Neural cell (in vitro differentiated cells): ENCODE measurements at regions not wholly inside any gene's neighbourhood (a gene's known extent, or its start where the extent isn't known, plus 50 kb on each side); places are given as distances from the start of the nearest gene placed in this dataset.

Experiments used
- H2AFZ ChIP-seq: fragments of 200-600, 300-800 bp; sonication (generic), shearing (Covaris generic); 2 replicates; pipeline ENCODE4 v1.6.0; 2014; ENCODE audit warnings: low read depth, mild to moderate bottlenecking, antibody characterized with exemption, low read length, moderate library complexity
- H3F3A ChIP-seq: fragments of 200-600 bp; shearing (Covaris generic); 2 replicates; pipeline ENCODE4 v1.6.1; 2016; ENCODE audit warnings: mild to moderate bottlenecking, moderate library complexity, mixed read lengths, antibody characterized with exemption, low read length; ENCODE audit not compliant: insufficient read depth, poor library complexity, severe bottlenecking
- H3K27ac ChIP-seq: fragments of 200-600, 300-800 bp; sonication (generic), shearing (Covaris generic); 2 replicates; pipeline ENCODE4 v1.5.1; 2014; ENCODE audit warnings: mild to moderate bottlenecking, low read length, moderate library complexity
- H3K27me3 ChIP-seq: fragments of 300-800, 200-600 bp; sonication (generic), shearing (Covaris generic); 2 replicates; pipeline ENCODE4 v1.6.0; 2014; ENCODE audit warnings: mild to moderate bottlenecking, low read depth, low read length, moderate library complexity; ENCODE audit not compliant: insufficient read depth
- H3K36me3 ChIP-seq: fragments of 300-800, 200-600 bp; sonication (generic), shearing (Covaris generic); 2 replicates; pipeline ENCODE4 v1.5.1; 2014; ENCODE audit warnings: mild to moderate bottlenecking, antibody characterized with exemption, low read length, moderate library complexity; ENCODE audit not compliant: insufficient read depth
- H3K4me2 ChIP-seq: fragments of 300-800, 200-600 bp; sonication (generic), shearing (Covaris generic); 2 replicates; pipeline ENCODE4 v1.6.0; 2014; ENCODE audit warnings: mild to moderate bottlenecking, low read length
- H3K4me3 ChIP-seq: fragments of 300-800, 200-600 bp; sonication (generic), shearing (Covaris generic); 2 replicates; pipeline ENCODE4 v1.5.1; 2014; ENCODE audit warnings: mild to moderate bottlenecking, low read length, moderate library complexity
- H3K79me2 ChIP-seq: fragments of 200-600 bp; shearing (Covaris generic); replicated peaks from 2 replicates; pipeline ENCODE4 v1.6.0; 2014; ENCODE audit warnings: mild to moderate bottlenecking, low read length, moderate library complexity; ENCODE audit not compliant: insufficient read depth
- H3K9ac ChIP-seq: fragments of 300-800, 200-600 bp; sonication (generic), shearing (Covaris generic); 2 replicates; pipeline ENCODE4 v1.6.1; 2016; ENCODE audit warnings: mild to moderate bottlenecking, low read length, mixed read lengths
- H3K9me2 ChIP-seq: fragments of 200-600 bp; shearing (Covaris generic); 2 replicates; pipeline ENCODE4 v1.6.1; 2016; ENCODE audit warnings: mild to moderate bottlenecking, low read length, mixed read lengths; ENCODE audit not compliant: insufficient read depth
- H3K9me3 ChIP-seq: fragments of 200-600, 300-800 bp; sonication (generic), shearing (Covaris generic); 2 replicates; pipeline ENCODE4 v1.6.1; 2016; ENCODE audit warnings: mild to moderate bottlenecking, mixed run types, low read length, moderate library complexity, mixed read lengths
- H4K20me1 ChIP-seq: fragments of 200-600 bp; shearing (Covaris generic); 2 replicates; pipeline ENCODE4 v1.6.1; 2016; ENCODE audit warnings: mild to moderate bottlenecking, mixed run types; ENCODE audit not compliant: insufficient read depth
- EP300 ChIP-seq: fragments of 450-650 bp; conservative IDR thresholded peaks from 2 replicates; pipeline ENCODE4 v1.6.1; 2014; ENCODE audit warnings: antibody characterized with exemption, mild to moderate bottlenecking, moderate library complexity; ENCODE audit not compliant: poor library complexity, severe bottlenecking
- EZH2 ChIP-seq: fragments of 200-600, 300-800 bp; shearing (Covaris generic), sonication (generic); IDR thresholded peaks from 2 replicates; pipeline ENCODE4 v1.6.1; 2014; ENCODE audit warnings: antibody characterized with exemption, low read length, borderline replicate concordance, mild to moderate bottlenecking; ENCODE audit not compliant: insufficient read depth, poor library complexity, severe bottlenecking
- MXI1 ChIP-seq: fragments of 450-650 bp; conservative IDR thresholded peaks from 2 replicates; pipeline ENCODE4 v1.6.1; 2014; ENCODE audit warnings: antibody characterized with exemption, mild to moderate bottlenecking; ENCODE audit not compliant: poor library complexity, severe bottlenecking
- POLR2AphosphoS5 ChIP-seq: IDR thresholded peaks from 2 replicates; pipeline ENCODE4 v1.6.1; 2012
- RAD21 ChIP-seq: fragments of 450-650 bp; conservative IDR thresholded peaks from 2 replicates; pipeline ENCODE4 v1.6.1; 2014; ENCODE audit warnings: antibody characterized with exemption, mild to moderate bottlenecking, moderate library complexity
- SMC3 ChIP-seq: fragments of 450-650 bp; conservative IDR thresholded peaks from 2 replicates; pipeline ENCODE4 v1.6.1; 2014; ENCODE audit warnings: antibody characterized with exemption, mild to moderate bottlenecking, moderate library complexity; ENCODE audit not compliant: poor library complexity
- TAF1 ChIP-seq: IDR thresholded peaks from 2 replicates; pipeline ENCODE4 v1.6.1; 2012; ENCODE audit warnings: low read depth
- TF ChIP-seq, protein P1 (sequence below): IDR thresholded peaks from 2 replicates; pipeline ENCODE4 v1.6.1; 2012; ENCODE audit warnings: borderline replicate concordance
- TF ChIP-seq, protein P2 (sequence below): fragments of 450-650 bp; IDR thresholded peaks from 2 replicates; pipeline ENCODE4 v1.5.1; 2014; ENCODE audit warnings: antibody characterized with exemption, mild to moderate bottlenecking, moderate library complexity; ENCODE audit not compliant: poor library complexity, severe bottlenecking

DNA sequence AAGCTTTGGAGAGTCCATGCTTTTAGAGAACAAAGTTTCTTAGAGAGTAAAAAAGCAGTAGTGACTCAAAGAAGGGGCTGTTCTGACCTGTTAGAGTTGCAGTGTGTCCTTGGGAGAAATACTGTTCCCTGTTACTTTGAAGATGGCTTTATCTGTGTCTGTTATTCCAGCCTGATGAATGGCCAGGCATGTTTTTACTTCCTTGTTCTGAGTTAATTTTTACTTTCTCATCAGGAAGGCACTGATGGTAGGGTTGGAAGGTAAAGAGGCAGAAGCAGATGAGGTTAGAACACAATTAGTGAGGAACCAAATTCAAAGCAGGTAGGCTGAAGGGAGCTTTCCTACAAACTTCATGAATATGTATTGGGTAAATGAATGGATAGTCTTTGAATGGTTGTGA, 138.5 kb upstream of the PRKCQ start:
- no peaks in the 10 kb centered on the region for H3K27me3 ChIP-seq

DNA sequence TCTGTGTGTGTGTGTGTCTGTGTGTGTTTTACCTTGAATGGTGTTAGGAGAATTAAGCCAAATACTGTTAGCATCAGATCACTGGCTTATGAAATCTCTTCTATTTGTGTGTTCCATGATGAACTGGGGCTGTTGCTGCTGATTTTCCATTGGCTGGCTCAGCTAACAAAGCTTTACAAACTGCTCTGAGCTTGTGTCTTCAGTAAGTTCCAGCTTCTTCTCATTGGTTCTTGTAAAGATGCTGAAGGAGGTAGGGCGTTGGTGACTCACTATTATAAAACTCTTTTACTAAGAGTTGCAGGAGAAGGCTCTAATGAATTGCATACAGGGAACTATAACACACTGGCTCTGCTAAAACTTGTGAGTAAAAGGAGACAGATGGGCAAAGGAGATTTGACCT, 136.4 kb upstream of the PRKCQ start:
- Histone ChIP-seq H3F3A (no peaks in the 10 kb centered on the region), H3K36me3 (no peaks in the 10 kb centered on the region), H3K9me2 (no peaks in the 10 kb centered on the region), H3K9ac (no peak overlapping the region), H4K20me1 (no peaks in the 10 kb centered on the region), H3K79me2 (no peaks in the 10 kb centered on the region), H3K27me3 (no peaks in the 10 kb centered on the region), H2AFZ (no peak overlapping the region), H3K4me3 (no peak overlapping the region), H3K9me3 (no peaks in the 10 kb centered on the region), H3K27ac (no peak overlapping the region), H3K4me2 (no peak overlapping the region)
- TF ChIP-seq, protein P1, sequence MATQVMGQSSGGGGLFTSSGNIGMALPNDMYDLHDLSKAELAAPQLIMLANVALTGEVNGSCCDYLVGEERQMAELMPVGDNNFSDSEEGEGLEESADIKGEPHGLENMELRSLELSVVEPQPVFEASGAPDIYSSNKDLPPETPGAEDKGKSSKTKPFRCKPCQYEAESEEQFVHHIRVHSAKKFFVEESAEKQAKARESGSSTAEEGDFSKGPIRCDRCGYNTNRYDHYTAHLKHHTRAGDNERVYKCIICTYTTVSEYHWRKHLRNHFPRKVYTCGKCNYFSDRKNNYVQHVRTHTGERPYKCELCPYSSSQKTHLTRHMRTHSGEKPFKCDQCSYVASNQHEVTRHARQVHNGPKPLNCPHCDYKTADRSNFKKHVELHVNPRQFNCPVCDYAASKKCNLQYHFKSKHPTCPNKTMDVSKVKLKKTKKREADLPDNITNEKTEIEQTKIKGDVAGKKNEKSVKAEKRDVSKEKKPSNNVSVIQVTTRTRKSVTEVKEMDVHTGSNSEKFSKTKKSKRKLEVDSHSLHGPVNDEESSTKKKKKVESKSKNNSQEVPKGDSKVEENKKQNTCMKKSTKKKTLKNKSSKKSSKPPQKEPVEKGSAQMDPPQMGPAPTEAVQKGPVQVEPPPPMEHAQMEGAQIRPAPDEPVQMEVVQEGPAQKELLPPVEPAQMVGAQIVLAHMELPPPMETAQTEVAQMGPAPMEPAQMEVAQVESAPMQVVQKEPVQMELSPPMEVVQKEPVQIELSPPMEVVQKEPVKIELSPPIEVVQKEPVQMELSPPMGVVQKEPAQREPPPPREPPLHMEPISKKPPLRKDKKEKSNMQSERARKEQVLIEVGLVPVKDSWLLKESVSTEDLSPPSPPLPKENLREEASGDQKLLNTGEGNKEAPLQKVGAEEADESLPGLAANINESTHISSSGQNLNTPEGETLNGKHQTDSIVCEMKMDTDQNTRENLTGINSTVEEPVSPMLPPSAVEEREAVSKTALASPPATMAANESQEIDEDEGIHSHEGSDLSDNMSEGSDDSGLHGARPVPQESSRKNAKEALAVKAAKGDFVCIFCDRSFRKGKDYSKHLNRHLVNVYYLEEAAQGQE, result no peak
- TF ChIP-seq MXI1 (no peak), EP300 (no peak), EZH2 (no peak), SMC3 (no peak)
- TF ChIP-seq, protein P2, sequence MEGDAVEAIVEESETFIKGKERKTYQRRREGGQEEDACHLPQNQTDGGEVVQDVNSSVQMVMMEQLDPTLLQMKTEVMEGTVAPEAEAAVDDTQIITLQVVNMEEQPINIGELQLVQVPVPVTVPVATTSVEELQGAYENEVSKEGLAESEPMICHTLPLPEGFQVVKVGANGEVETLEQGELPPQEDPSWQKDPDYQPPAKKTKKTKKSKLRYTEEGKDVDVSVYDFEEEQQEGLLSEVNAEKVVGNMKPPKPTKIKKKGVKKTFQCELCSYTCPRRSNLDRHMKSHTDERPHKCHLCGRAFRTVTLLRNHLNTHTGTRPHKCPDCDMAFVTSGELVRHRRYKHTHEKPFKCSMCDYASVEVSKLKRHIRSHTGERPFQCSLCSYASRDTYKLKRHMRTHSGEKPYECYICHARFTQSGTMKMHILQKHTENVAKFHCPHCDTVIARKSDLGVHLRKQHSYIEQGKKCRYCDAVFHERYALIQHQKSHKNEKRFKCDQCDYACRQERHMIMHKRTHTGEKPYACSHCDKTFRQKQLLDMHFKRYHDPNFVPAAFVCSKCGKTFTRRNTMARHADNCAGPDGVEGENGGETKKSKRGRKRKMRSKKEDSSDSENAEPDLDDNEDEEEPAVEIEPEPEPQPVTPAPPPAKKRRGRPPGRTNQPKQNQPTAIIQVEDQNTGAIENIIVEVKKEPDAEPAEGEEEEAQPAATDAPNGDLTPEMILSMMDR, result no peak

More for the DNA sequence above, 138.5 kb upstream of the PRKCQ start:
- Histone ChIP-seq H3K9ac (no peak overlapping the region), H3K9me2 (no peaks in the 10 kb centered on the region), H3K36me3 (no peaks in the 10 kb centered on the region), H3K4me3 (no peak overlapping the region), H3K4me2 (no peak overlapping the region), H4K20me1 (no peaks in the 10 kb centered on the region), H3K79me2 (no peaks in the 10 kb centered on the region), H3F3A (no peaks in the 10 kb centered on the region), H3K27ac (no peak overlapping the region), H3K9me3 (no peaks in the 10 kb centered on the region), H2AFZ (no peak overlapping the region)
- TF ChIP-seq RAD21, result no peak
- no peak for TF ChIP-seq POLR2AphosphoS5
- no peak for TF ChIP-seq SMC3
- no peak for TF ChIP-seq EP300
- TF ChIP-seq TAF1, result no peak
- TF ChIP-seq, protein P2, result no peak
- no peak for TF ChIP-seq EZH2
- no peak for TF ChIP-seq MXI1
- TF ChIP-seq, protein P1, result no peak
